HCT116 (cell line): ENCODE measurements at regions not wholly inside any gene's neighbourhood (a gene's known extent, or its start where the extent isn't known, plus 50 kb on each side); places are given as distances from the start of the nearest gene placed in this dataset.

Source experiments
- ATAC-seq: fragments of 200-7000 bp; cut with Tn5 transposase; 2 replicates; pipeline ENCODE4 v1.9.1; 2020; ENCODE audit warnings: mild to moderate bottlenecking, moderate library complexity
- BruUV-seq: library from RNA; stranded (reverse); fragments of 400-500 nt; replicated peaks from 2 replicates; lab custom pipeline; 2021; lab: Mats Ljungman, UMichigan
- CTCF ChIA-PET: fragments of 300-600 bp; sonication (Branson Sonifier 250); formaldehyde crosslinking; loops from one replicate; lab custom pipeline; 2021; ENCODE audit warnings: antibody characterized with exemption; lab: Charles Lee
- POLR2A ChIA-PET: fragments of 300-600, 350-600 bp; sonication (Branson Sonifier 250); formaldehyde crosslinking; loops from one replicate; lab custom pipeline; 2021; ENCODE audit warnings: antibody characterized with exemption; lab: Charles Lee
- RAD21 ChIA-PET, 2 experiments: fragments of 300-600 bp; sonication (Branson Sonifier 250); formaldehyde crosslinking; loops; one replicate each; lab custom pipeline; 2023; ENCODE audit warnings: low total read pairs in 2 of 2; ENCODE audit not compliant: uncharacterized antibody in 2 of 2, unreplicated experiment in 2 of 2, low non-redundant PET in 1 of 2; lab: Charles Lee
- DNase-seq: peaks from one replicate; pipeline ENCODE4 v3.0.0-alpha.2; 2010; ENCODE audit warnings: low read depth, low spot score
- H2AFZ ChIP-seq: fragments of 200-600 bp; shearing (Covaris generic), sonication (generic); 2 replicates; pipeline ENCODE4 v1.6.1; 2017; ENCODE audit warnings: low read depth, mixed run types, mixed read lengths, antibody characterized with exemption, low read length; ENCODE audit not compliant: poor library complexity, severe bottlenecking
- H3K27ac ChIP-seq: 2 replicates; pipeline ENCODE4 v1.5.1; 2012; ENCODE audit warnings: low read depth, low read length
- H3K27me3 ChIP-seq: fragments of 200-600 bp; sonication (generic); 2 replicates; pipeline ENCODE4 v1.6.1; 2016; ENCODE audit warnings: mixed run types, low read length, mixed read lengths; ENCODE audit not compliant: insufficient read depth
- H3K36me3 ChIP-seq, 2 experiments: fragments of 200-500 bp in 1 of 2; fragments of 200-600 bp in 1 of 2; sonication (Bioruptor generic) in 1 of 2; sonication (generic) in 1 of 2; 2 replicates each; pipeline versions ENCODE4 v1.5.1 to v1.6.1; 2014 to 2016; ENCODE audit warnings: low read length in 2 of 2, inconsistent platforms in 1 of 2, mixed read lengths in 1 of 2, mixed run types in 1 of 2; ENCODE audit not compliant: insufficient read depth in 2 of 2, control insufficient read depth in 1 of 2
- H3K4me1 ChIP-seq, 2 experiments: fragments of 200-600 bp in 1 of 2; sonication (generic) in 1 of 2; 2 replicates each; pipeline versions ENCODE4 v1.5.1 to v1.6.1; 2012 to 2017; ENCODE audit warnings: low read length in 2 of 2, inconsistent platforms in 1 of 2, mild to moderate bottlenecking in 1 of 2, mixed read lengths in 1 of 2, mixed run types in 1 of 2, moderate library complexity in 1 of 2; ENCODE audit not compliant: insufficient read depth in 2 of 2, control insufficient read depth in 1 of 2
- H3K4me2 ChIP-seq: fragments of 200-600 bp; sonication (generic); 2 replicates; pipeline ENCODE4 v1.6.1; 2017; ENCODE audit warnings: mixed run types, low read length, mixed read lengths
- H3K4me3 ChIP-seq, 2 experiments: fragments of 200-600 bp in 1 of 2; sonication (generic) in 1 of 2; replicated peaks in 1 of 2; 2 replicates each; pipeline ENCODE4 v1.5.1; 2011 to 2016; ENCODE audit warnings: low read length in 2 of 2, control low read depth in 1 of 2, low read depth in 1 of 2, mild to moderate bottlenecking in 1 of 2, mixed read lengths in 1 of 2, mixed run types in 1 of 2
- H3K79me2 ChIP-seq: fragments of 200-600 bp; sonication (generic); 2 replicates; pipeline ENCODE4 v1.6.1; 2017; ENCODE audit warnings: mild to moderate bottlenecking, mixed run types, low read length, moderate library complexity, mixed read lengths; ENCODE audit not compliant: insufficient read depth
- H3K9ac ChIP-seq: fragments of 200-600 bp; sonication (generic); 2 replicates; pipeline ENCODE4 v1.6.1; 2016; ENCODE audit warnings: low read length, mixed read lengths
- H3K9me2 ChIP-seq: fragments of 200-600 bp; sonication (generic), shearing (Covaris generic); 2 replicates; pipeline ENCODE4 v1.6.1; 2017; ENCODE audit warnings: mixed run types, mild to moderate bottlenecking, moderate library complexity; ENCODE audit not compliant: insufficient read depth
- H3K9me3 ChIP-seq, 2 experiments: fragments of 200-500 bp in 1 of 2; fragments of 200-600 bp in 1 of 2; sonication (Bioruptor generic) in 1 of 2; sonication (generic) in 1 of 2; 2 replicates each; pipeline ENCODE4 v1.6.1; 2014 to 2017; ENCODE audit warnings: low read length in 2 of 2, mixed read lengths in 2 of 2, inconsistent platforms in 1 of 2, low read depth in 1 of 2, mild to moderate bottlenecking in 1 of 2, mixed run types in 1 of 2, moderate library complexity in 1 of 2; ENCODE audit not compliant: control insufficient read depth in 1 of 2, insufficient read depth in 1 of 2
- H4K20me1 ChIP-seq: fragments of 200-600 bp; sonication (generic), shearing (Covaris generic); 2 replicates; pipeline ENCODE4 v1.6.1; 2017; ENCODE audit warnings: mixed run types, mild to moderate bottlenecking, moderate library complexity; ENCODE audit not compliant: insufficient read depth
- ATF3 ChIP-seq: IDR thresholded peaks from 2 replicates; pipeline ENCODE4 v1.6.1; 2012
- CBX3 ChIP-seq: IDR thresholded peaks from 2 replicates; pipeline ENCODE4 v1.6.1; 2012; ENCODE audit warnings: low read depth
- CEBPB ChIP-seq: IDR thresholded peaks from 2 replicates; pipeline ENCODE4 v1.6.1; 2012; ENCODE audit warnings: low read depth
- CTCF ChIP-seq, 3 experiments: fragments of 200-600 bp in 1 of 3; sonication (generic) in 1 of 3; IDR thresholded peaks in 2 of 3; conservative IDR thresholded peaks in 1 of 3; 2 replicates each; pipeline ENCODE4 v1.5.1; 2012 to 2017; ENCODE audit warnings: low read depth in 2 of 3, low read length in 2 of 3, antibody characterized with exemption in 1 of 3, borderline replicate concordance in 1 of 3, control low read depth in 1 of 3, mild to moderate bottlenecking in 1 of 3, mixed read lengths in 1 of 3, mixed run types in 1 of 3, moderate library complexity in 1 of 3; ENCODE audit not compliant: insufficient read depth in 1 of 3
- EGR1 ChIP-seq: IDR thresholded peaks from 2 replicates; pipeline ENCODE4 v1.6.1; 2012; ENCODE audit warnings: low read depth
- ELF1 ChIP-seq: IDR thresholded peaks from 2 replicates; pipeline ENCODE4 v1.6.1; 2012; ENCODE audit warnings: low read depth, borderline replicate concordance
- EZH2 ChIP-seq: fragments of 200-600 bp; sonication (generic); IDR thresholded peaks from 2 replicates; pipeline ENCODE4 v1.6.1; 2017; ENCODE audit warnings: antibody characterized with exemption, mixed run types
- EZH2phosphoT487 ChIP-seq: fragments of 200-600 bp; IDR thresholded peaks from 2 replicates; pipeline ENCODE4 v1.6.1; 2018; ENCODE audit warnings: antibody characterized with exemption, borderline replicate concordance
- FOSL1 ChIP-seq: IDR thresholded peaks from 2 replicates; pipeline ENCODE4 v1.6.1; 2012; ENCODE audit warnings: low read depth
- JUND ChIP-seq: IDR thresholded peaks from 2 replicates; pipeline ENCODE4 v1.6.1; 2012
- MAX ChIP-seq: IDR thresholded peaks from 2 replicates; pipeline ENCODE4 v1.6.1; 2012
- POLR2A ChIP-seq: IDR thresholded peaks from 2 replicates; pipeline ENCODE4 v1.7.0; 2011; ENCODE audit warnings: borderline replicate concordance; ENCODE audit not compliant: insufficient read depth, insufficient read length; ENCODE audit errors: extremely low read depth
- RAD21 ChIP-seq: IDR thresholded peaks from 2 replicates; pipeline ENCODE4 v1.6.1; 2012; ENCODE audit warnings: low read depth, mild to moderate bottlenecking
- REST ChIP-seq: IDR thresholded peaks from 2 replicates; pipeline ENCODE4 v1.6.1; 2012; ENCODE audit warnings: low read depth
- SIN3A ChIP-seq: IDR thresholded peaks from 2 replicates; pipeline ENCODE4 v1.6.1; 2012; ENCODE audit warnings: low read depth
- SP1 ChIP-seq: IDR thresholded peaks from 2 replicates; pipeline ENCODE4 v1.6.1; 2012; ENCODE audit warnings: low read depth
- TCF7L2 ChIP-seq: IDR thresholded peaks from 2 replicates; pipeline ENCODE4 v1.7.0; 2011; ENCODE audit warnings: borderline replicate concordance, inconsistent platforms; ENCODE audit not compliant: insufficient read depth, insufficient read length; ENCODE audit errors: extremely low read depth
- YY1 ChIP-seq: IDR thresholded peaks from 2 replicates; pipeline ENCODE4 v1.6.1; 2011; ENCODE audit warnings: low read length, low read depth, moderate library complexity, mild to moderate bottlenecking; ENCODE audit not compliant: insufficient replicate concordance; ENCODE audit errors: extremely low read depth
- ZNF274 ChIP-seq: fragments of 200-500 bp; sonication (Bioruptor generic); IDR thresholded peaks from 2 replicates; pipeline ENCODE4 v1.6.1; 2014; ENCODE audit warnings: mild to moderate bottlenecking, low read depth, low read length, inconsistent platforms
- intact Hi-C: fragments of 100-400 bp; cut with micrococcal nuclease; formaldehyde crosslinking; loops from 2 replicates; pipeline ENCODE4 v1.10.0; 2022

- ATAC-seq, result no peak
- H4K20me1 ChIP-seq, result no peaks in the 10 kb centered on the region
- no peaks in the 10 kb centered on the region for H3K9me3 ChIP-seq
- H3K27ac ChIP-seq, result no peak overlapping the region
- peaks cover 8 to 21% of the 10 kb centered on the region in 2 experiments for H3K4me1 ChIP-seq
- H3K4me3 ChIP-seq, result no peak overlapping the region
- no peaks in the 10 kb centered on the region for H3K79me2 ChIP-seq
- TF ChIP-seq SP1 (no peak), POLR2A (no peak), CEBPB (no peak), EZH2 (no peak), ZNF274 (no peak), CBX3 (no peak), JUND (no peak), FOSL1 (no peak), SIN3A (no peak), CTCF (IDR thresholded peaks at IDR 0.05 in 2 of 3, conservative IDR thresholded peaks at IDR 0.05 in 1 of 3; ENCODE audit: borderline replicate concordance in 1 of 3, insufficient read depth in 1 of 3, low read depth in 2 of 3, low read length in 2 of 3) (no peak), RAD21 (no peak), ATF3 (no peak), REST (no peak), TCF7L2 (no peak), YY1 (no peak), EGR1 (no peak), MAX (no peak), EZH2phosphoT487 (no peak), ELF1 (no peak)
- TF ChIP-seq, all 23 proteins: peak for 0
- no peaks in the 10 kb centered on the region for H3K36me3 ChIP-seq
- DNase-seq, result no peak
- ChIA-PET RAD21 (no interaction called here), CTCF (no interaction called here), POLR2A (no interaction called here)
- no peaks in the 10 kb centered on the region for H3K27me3 ChIP-seq
- H3K9me2 ChIP-seq, result no peaks in the 10 kb centered on the region
- H3K9ac ChIP-seq, result no peak overlapping the region
- intact Hi-C loops, result no loop called here
- no peak overlapping the region for H2AFZ ChIP-seq
- BruUV-seq, result no TSS peak
- no peak overlapping the region for H3K4me2 ChIP-seq
Measured at GRCh38 chr14:54330876-54331275, 65.9 kb upstream of the CDKN3 start.
